ENCODE measurements at regions not wholly inside any gene's neighbourhood (a gene's known extent, or its start where the extent isn't known, plus 50 kb on each side); places are given as distances from the start of the nearest gene placed in this dataset.

- Histone ChIP-seq H3K36me3 (ENCODE audit: insufficient read depth) (no peaks in the 10 kb centered on the region), H3K27ac (ENCODE audit: low read depth) (no peak overlapping the region), H3K4me3 (no peak overlapping the region), H4K20me1 (replicated peaks; ENCODE audit: insufficient read depth) (no peaks in the 10 kb centered on the region), H2AFZ (no peak overlapping the region), H3K79me2 (replicated peaks; ENCODE audit: insufficient read depth) (no peaks in the 10 kb centered on the region), H3K4me1 (ENCODE audit: insufficient read depth) (no peaks in the 10 kb centered on the region), H3K4me2 (no peak overlapping the region), H3K27me3 (ENCODE audit: insufficient read depth) (no peaks in the 10 kb centered on the region), H3K9me2 (ENCODE audit: insufficient read depth) (no peaks in the 10 kb centered on the region), H3F3A (replicated peaks; ENCODE audit: low read depth) (no peaks in the 10 kb centered on the region)
- Mint-ChIP-seq H3K36me3 (ENCODE audit: low read depth) (no peaks in the 10 kb centered on the region), H3K27me3 (ENCODE audit: insufficient read depth, low read depth, poor library complexity) (peaks cover 7% of the 10 kb centered on the region), H3K4me1 (peaks cover 3% of the 10 kb centered on the region; the same call in 2 of the 3 replicates), H3K9me3 (no peaks in the 10 kb centered on the region), H3K27ac (no peak overlapping the region), H3K4me3 (no peak overlapping the region)
- TF ChIP-seq POLR2AphosphoS5 (IDR thresholded peaks at IDR 0.05; ENCODE audit: low read depth) (no peak), ZNF114 (CRISPR knock-in tag; IDR thresholded peaks at IDR 0.05) (no peak), EZH2 (IDR thresholded peaks at IDR 0.05; ENCODE audit: low read depth, unreplicated experiment) (no peak), EZH2phosphoT487 (IDR thresholded peaks at IDR 0.05; ENCODE audit: unreplicated experiment) (no peak), ZNF331 (CRISPR knock-in tag; IDR thresholded peaks at IDR 0.05; ENCODE audit: low read depth) (no peak), CREB1 (CRISPR knock-in tag; IDR thresholded peaks at IDR 0.05; ENCODE audit: low read depth) (no peak), NANOG (IDR thresholded peaks at IDR 0.05; ENCODE audit: borderline replicate concordance) (no peak), JUNB (IDR thresholded peaks at IDR 0.05; ENCODE audit: unreplicated experiment) (no peak), STAT1 (IDR thresholded peaks at IDR 0.05; ENCODE audit: unreplicated experiment) (no peak), ETS1 (IDR thresholded peaks at IDR 0.05) (no peak), REST (IDR thresholded peaks at IDR 0.05; ENCODE audit: unreplicated experiment) (no peak), CTCF (conservative IDR thresholded peaks at IDR 0.05; ENCODE audit: low read depth in 2 of 2) (no peak), ZNF462 (CRISPR knock-in tag; IDR thresholded peaks at IDR 0.05) (no peak)
- ATAC-seq (no peak), DNase-seq (ENCODE audit: low spot score) (no peak)
These were observed 54.9 kb upstream of the PDE10A start for GRCh38 chr6:165717732-165718465.

Data from GM23338 (cell line).